ENCODE measurements at regions not wholly inside any gene's neighbourhood (a gene's known extent, or its start where the extent isn't known, plus 50 kb on each side); places are given as distances from the start of the nearest gene placed in this dataset.

DNA sequence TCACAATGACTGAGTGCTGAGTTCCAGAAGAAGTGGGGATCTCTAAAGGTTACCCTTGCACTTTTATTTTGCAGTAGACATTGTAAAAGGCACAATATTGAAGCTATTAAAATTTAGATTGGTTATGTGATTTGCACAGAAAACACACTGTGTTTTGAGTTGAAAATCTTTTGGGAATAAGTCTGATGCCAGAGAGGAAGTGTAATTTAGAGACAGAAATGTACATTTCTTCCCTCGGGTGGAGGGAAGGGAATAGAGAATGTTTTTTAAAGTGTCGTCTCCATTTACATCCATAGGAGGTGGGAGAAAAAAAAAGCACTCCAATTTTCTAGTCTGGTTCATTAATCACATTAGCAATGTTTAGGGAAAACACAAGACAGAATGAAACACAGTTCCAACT is 465.8 kb downstream of the OLFM4 start:
- no peak overlapping the region for H2AFZ ChIP-seq (ENCODE audit: low read length)
- H2AK5ac ChIP-seq (ENCODE audit: low read depth, low read length): no peak overlapping the region
- no peak for FAIRE-seq
- H3K9me3 ChIP-seq (ENCODE audit: insufficient read depth in 2 of 2, low read depth in 1 of 2, low read length in 1 of 2): no peaks in the 10 kb centered on the region
- H4K91ac ChIP-seq (replicated peaks; ENCODE audit: insufficient read length, low read length): no peak overlapping the region
- no peak overlapping the region for H4K8ac ChIP-seq (ENCODE audit: extremely low read depth, insufficient read depth, low read length)
- no peak overlapping the region for H3K4ac ChIP-seq (replicated peaks; ENCODE audit: insufficient read length, low read depth, low read length)
- H3K23ac ChIP-seq (ENCODE audit: insufficient read length): no peak overlapping the region
- TF ChIP-seq NANOG (IDR thresholded peaks at IDR 0.05; ENCODE audit: insufficient read depth, low read depth, low read length, poor library complexity, severe bottlenecking) (no peak), SP4 (IDR thresholded peaks at IDR 0.05; ENCODE audit: low read length) (no peak), ZNF274 (IDR thresholded peaks at IDR 0.05; ENCODE audit: borderline replicate concordance, extremely low read depth, low read length) (no peak), CREB1 (IDR thresholded peaks at IDR 0.05) (no peak), SIRT6 (IDR thresholded peaks at IDR 0.05; ENCODE audit: low read length) (no peak), RXRA (IDR thresholded peaks at IDR 0.05; ENCODE audit: insufficient read depth, low read depth, low read length) (no peak), RBBP5 (IDR thresholded peaks at IDR 0.05; ENCODE audit: borderline replicate concordance, low read depth, low read length) (no peak), POLR2AphosphoS5 (IDR thresholded peaks at IDR 0.05; ENCODE audit: low read depth, low read length) (no peak)
- TF ChIP-seq, protein P1, sequence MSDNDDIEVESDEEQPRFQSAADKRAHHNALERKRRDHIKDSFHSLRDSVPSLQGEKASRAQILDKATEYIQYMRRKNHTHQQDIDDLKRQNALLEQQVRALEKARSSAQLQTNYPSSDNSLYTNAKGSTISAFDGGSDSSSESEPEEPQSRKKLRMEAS (IDR thresholded peaks at IDR 0.05): no peak
- no peaks in the 10 kb centered on the region for H3K36me3 ChIP-seq (ENCODE audit: control insufficient read depth in 2 of 4, insufficient read depth in 4 of 4, low read length in 3 of 4)
- DNase-seq (ENCODE audit: low read depth in 1 of 2, low spot score in 2 of 2): no peak
- H4K20me1 ChIP-seq (replicated peaks in 1 of 2; ENCODE audit: control insufficient read depth in 1 of 2, insufficient read depth in 2 of 2, low read length in 2 of 2): no peaks in the 10 kb centered on the region
- POLR2A ChIA-PET (ENCODE audit: partially characterized antibody): no interaction called here
- no peak overlapping the region for H2BK15ac ChIP-seq (ENCODE audit: low read length)
- no peaks in the 10 kb centered on the region for H3K4me1 ChIP-seq (replicated peaks in 1 of 4; ENCODE audit: control insufficient read depth in 3 of 4, insufficient read depth in 4 of 4, low read length in 3 of 4)
- H3K18ac ChIP-seq (ENCODE audit: extremely low read depth, low read length): no peak overlapping the region
- H3K27ac ChIP-seq (ENCODE audit: low read depth, low read length): no peak overlapping the region
- no peak overlapping the region for H2BK120ac ChIP-seq (replicated peaks; ENCODE audit: low read depth, low read length)
- H3K79me2 ChIP-seq (ENCODE audit: control insufficient read depth in 1 of 2, insufficient read depth in 2 of 2, low read length in 2 of 2): no peaks in the 10 kb centered on the region
- H3K14ac ChIP-seq (ENCODE audit: insufficient read length): no peak overlapping the region
- no peak overlapping the region for H2BK5ac ChIP-seq (ENCODE audit: low read depth, low read length)
- no peaks in the 10 kb centered on the region for H3K27me3 ChIP-seq (replicated peaks in 1 of 4; ENCODE audit: control insufficient read depth in 3 of 4, extremely low read depth in 1 of 4, insufficient read depth in 3 of 4, low read length in 3 of 4)
- no peak overlapping the region for H3K9ac ChIP-seq (replicated peaks in 1 of 4; ENCODE audit: extremely low read depth in 1 of 4, low read depth in 3 of 4, low read length in 3 of 4)
- CTCF ChIA-PET (ENCODE audit: partially characterized antibody): no interaction called here
- H2BK20ac ChIP-seq (ENCODE audit: low read length): no peak overlapping the region
- no peak overlapping the region for H2BK12ac ChIP-seq (ENCODE audit: low read depth, low read length)
- no peaks in the 10 kb centered on the region for H3K23me2 ChIP-seq (ENCODE audit: low read depth, low read length)
- H3K79me1 ChIP-seq (ENCODE audit: low read depth, low read length): no peaks in the 10 kb centered on the region
- no peak overlapping the region for H4K5ac ChIP-seq (ENCODE audit: insufficient read length, low read depth, low read length)
- H3K4me3 ChIP-seq (ENCODE audit: extremely low read depth in 1 of 4, insufficient read depth in 2 of 4, low read depth in 3 of 4, low read length in 4 of 4): no peak overlapping the region
- no peak overlapping the region for H3K4me2 ChIP-seq (ENCODE audit: insufficient read depth in 1 of 2, low read depth in 2 of 2, low read length in 2 of 2)
- no peak overlapping the region for H3K56ac ChIP-seq (replicated peaks; ENCODE audit: insufficient read length, low read depth, low read length)
- WGBS, 2 experiments (ENCODE audit: extremely low coverage in 1 of 2, insufficient coverage in 1 of 2, insufficient read length in 1 of 2, insufficient replicate concordance in 2 of 2, low coverage in 1 of 2, low lambda C conversion rate in 2 of 2, missing lambda C conversion rate in 1 of 2): 65% methylated on average over 2 of the region's 2 CpGs; no CpG with 5 or more reads in 1 of the 2 experiments
